HepG2 (cell line): ENCODE measurements at regions not wholly inside any gene's neighbourhood (a gene's known extent, or its start where the extent isn't known, plus 50 kb on each side); places are given as distances from the start of the nearest gene placed in this dataset.

Experiments used
- ATAC-seq: fragments of 200-7000 bp; cut with Tn5 transposase; 3 replicates; pipeline ENCODE4 v1.9.1; 2020; ENCODE audit warnings: mild to moderate bottlenecking, moderate library complexity
- BruUV-seq: library from RNA; stranded (reverse); fragments of 400-500 nt; replicated peaks from 2 replicates; lab custom pipeline; 2021; lab: Mats Ljungman, UMichigan
- CTCF ChIA-PET: fragments of 300-600 bp; formaldehyde crosslinking; extraction: SDS; loops from one replicate; lab custom pipeline; 2021; ENCODE audit warnings: low total read pairs, inconsistent platforms, low intra/inter-chr PET ratio; lab: Yijun Ruan, JAX
- POLR2A ChIA-PET: fragments of 350-600 bp; sonication (Branson Sonifier 250); formaldehyde crosslinking; loops from one replicate; lab custom pipeline; 2020; ENCODE audit warnings: antibody characterized with exemption, inconsistent platforms; lab: Yijun Ruan, JAX
- DNase-seq: peaks from one replicate; pipeline ENCODE4 v3.0.0-alpha.2; 2015; ENCODE audit warnings: low spot score
- FAIRE-seq: peaks from 3 replicates; lab custom pipeline; 2011; peaks lifted over from hg19 to GRCh38; lab: Jason Lieb, UNC
- H2AFZ ChIP-seq: one replicate; pipeline ENCODE4 v1.6.1; 2011; ENCODE audit warnings: low read length, inconsistent platforms
- H3K27ac ChIP-seq: fragments of 300-600 bp; 3 replicates; pipeline ENCODE4 v1.8.0; 2011; ENCODE audit warnings: mixed run types, mild to moderate bottlenecking, mixed read lengths, low read length, inconsistent platforms; ENCODE audit not compliant: insufficient read depth; ENCODE audit errors: extremely low read length
- H3K27me3 ChIP-seq, 2 experiments: fragments of 200-600 bp in 1 of 2; 2 replicates in 1 of 2; 3 replicates in 1 of 2; pipeline versions ENCODE4 v1.6.0 to v1.8.0; 2011; ENCODE audit warnings: low read length in 2 of 2, mild to moderate bottlenecking in 2 of 2, moderate library complexity in 2 of 2, inconsistent platforms in 1 of 2; ENCODE audit not compliant: insufficient read depth in 2 of 2, control insufficient read depth in 1 of 2
- H3K36me3 ChIP-seq, 2 experiments: fragments of 200-600 bp in 1 of 2; replicated peaks in 1 of 2; 2 replicates in 1 of 2; 3 replicates in 1 of 2; pipeline versions ENCODE4 v1.5.1 to v1.8.0; 2011; ENCODE audit warnings: low read length in 2 of 2, inconsistent platforms in 1 of 2; ENCODE audit not compliant: insufficient read depth in 2 of 2, control insufficient read depth in 1 of 2
- H3K4me1 ChIP-seq: 2 replicates; pipeline ENCODE4 v1.5.1; 2012; ENCODE audit warnings: low read length, inconsistent platforms; ENCODE audit not compliant: insufficient read depth
- H3K4me2 ChIP-seq: 2 replicates; pipeline ENCODE4 v1.6.0; 2011; ENCODE audit warnings: low read depth, low read length, inconsistent platforms
- H3K4me3 ChIP-seq, 3 experiments: fragments of 200-600 bp in 1 of 3; sonication (generic), shearing (Covaris generic) in 1 of 3; replicated peaks in 1 of 3; 2 replicates each; pipeline ENCODE4 v1.5.1; 2011 to 2016; ENCODE audit warnings: low read length in 3 of 3, inconsistent platforms in 2 of 3, low read depth in 2 of 3, mild to moderate bottlenecking in 2 of 3, control low read depth in 1 of 3, mixed read lengths in 1 of 3; ENCODE audit not compliant: insufficient read depth in 1 of 3
- H3K79me2 ChIP-seq: one replicate; pipeline ENCODE4 v1.6.1; 2011; ENCODE audit warnings: low read length, inconsistent platforms; ENCODE audit not compliant: insufficient read depth
- H3K9ac ChIP-seq: 2 replicates; pipeline ENCODE4 v1.6.0; 2011; ENCODE audit warnings: mild to moderate bottlenecking, low read depth, low read length, inconsistent platforms; ENCODE audit not compliant: insufficient read depth
- H3K9me3 ChIP-seq: 2 replicates; pipeline ENCODE4 v1.5.1; 2012; ENCODE audit warnings: mild to moderate bottlenecking, low read length
- H4K20me1 ChIP-seq: 2 replicates; pipeline ENCODE4 v1.6.0; 2011; ENCODE audit warnings: inconsistent platforms, mild to moderate bottlenecking, low read length, moderate library complexity; ENCODE audit not compliant: insufficient read depth
- ATF6 ChIP-seq: sonication (generic); formaldehyde crosslinking; conservative IDR thresholded peaks from 2 replicates; pipeline ENCODE4 v1.4.0; 2020; ENCODE audit warnings: missing genetic modification reagents
- CCDC6 ChIP-seq: sonication (generic); formaldehyde crosslinking; IDR thresholded peaks from 2 replicates; pipeline ENCODE4 v1.8.1; 2022; ENCODE audit warnings: mild to moderate bottlenecking, missing genetic modification reagents, moderate library complexity
- CREBL2 ChIP-seq: sonication (generic); formaldehyde crosslinking; IDR thresholded peaks from 2 replicates; pipeline ENCODE4 v1.8.1; 2023; ENCODE audit warnings: missing genetic modification reagents, mild to moderate bottlenecking, borderline replicate concordance
- DBP ChIP-seq: sonication (generic); formaldehyde crosslinking; IDR thresholded peaks from 2 replicates; pipeline ENCODE4 v1.4.0; 2020; ENCODE audit warnings: missing genetic modification reagents; ENCODE audit errors: not compliant biosample characterization
- NR2F2 ChIP-seq: IDR thresholded peaks from 2 replicates; pipeline ENCODE4 v1.6.1; 2012; ENCODE audit warnings: low read depth, inconsistent platforms, borderline replicate concordance
- SMAD3 ChIP-seq: sonication (generic); formaldehyde crosslinking; IDR thresholded peaks from 2 replicates; pipeline ENCODE4 v1.4.0; 2020; ENCODE audit warnings: missing genetic modification reagents
- SMAD9 ChIP-seq: sonication (generic); formaldehyde crosslinking; IDR thresholded peaks from 2 replicates; pipeline ENCODE4 v1.5.1; 2020; ENCODE audit warnings: mild to moderate bottlenecking, missing genetic modification reagents
- TEAD2 ChIP-seq: sonication (generic); formaldehyde crosslinking; IDR thresholded peaks from 2 replicates; pipeline ENCODE4 v1.9.0; 2021; ENCODE audit warnings: missing genetic modification reagents
- ZNF281 ChIP-seq: sonication (generic); formaldehyde crosslinking; IDR thresholded peaks from 2 replicates; pipeline ENCODE4 v1.4.0; 2020; ENCODE audit warnings: missing genetic modification reagents, borderline replicate concordance
- ZNF331 ChIP-seq: sonication (generic); formaldehyde crosslinking; IDR thresholded peaks from 2 replicates; pipeline ENCODE4 v1.4.0; 2020; ENCODE audit warnings: missing genetic modification reagents
- ZNF530 ChIP-seq: sonication (generic); formaldehyde crosslinking; IDR thresholded peaks from 2 replicates; pipeline ENCODE4 v1.5.0; 2020; ENCODE audit warnings: low read depth, mild to moderate bottlenecking, missing genetic modification reagents
- ZNF550 ChIP-seq: sonication (generic); formaldehyde crosslinking; IDR thresholded peaks from 2 replicates; pipeline ENCODE4 v1.4.0; 2020; ENCODE audit warnings: mild to moderate bottlenecking, missing genetic modification reagents, borderline replicate concordance
- ZNF556 ChIP-seq: sonication (generic); formaldehyde crosslinking; IDR thresholded peaks from 2 replicates; pipeline ENCODE4 v1.4.0; 2020; ENCODE audit warnings: mild to moderate bottlenecking, missing genetic modification reagents, borderline replicate concordance
- ZNF605 ChIP-seq: sonication (generic); formaldehyde crosslinking; IDR thresholded peaks from 2 replicates; pipeline ENCODE4 v1.8.0; 2022; ENCODE audit warnings: mild to moderate bottlenecking, missing genetic modification reagents
- ZNF768 ChIP-seq: sonication (generic); formaldehyde crosslinking; IDR thresholded peaks from 2 replicates; pipeline ENCODE4 v1.4.0; 2020; ENCODE audit warnings: missing genetic modification reagents
- ZNF776 ChIP-seq: sonication (generic); formaldehyde crosslinking; IDR thresholded peaks from 2 replicates; pipeline ENCODE4 v1.4.0; 2020; ENCODE audit warnings: mild to moderate bottlenecking, missing genetic modification reagents
- ZXDC ChIP-seq: sonication (generic); formaldehyde crosslinking; IDR thresholded peaks from 2 replicates; pipeline ENCODE4 v1.5.0; 2020; ENCODE audit warnings: mild to moderate bottlenecking, missing genetic modification reagents
- in situ Hi-C: cut with HindIII; loops from 2 replicates; pipeline ENCODE4 v1.10.0; 2017; ENCODE audit warnings: low pct_unique_long_range_greater_than_20kb; ENCODE audit not compliant: extremely low pct_ligation_motif_present
- intact Hi-C: fragments of 100-400 bp; cut with micrococcal nuclease; formaldehyde crosslinking; loops from one replicate; pipeline ENCODE4 v1.10.0; 2022; ENCODE audit not compliant: unreplicated experiment

- TF ChIP-seq ZNF768 (no peak), SMAD3 (CRISPR knock-in tag) (no peak), TEAD2 (CRISPR knock-in tag) (no peak), ZNF331 (CRISPR knock-in tag) (no peak), DBP (CRISPR knock-in tag) (no peak)
Measured at GRCh38 chr4:106497271-106497670, 128.7 kb upstream of the GIMD1 start (continued).

- H4K20me1 ChIP-seq: no peaks in the 10 kb centered on the region
- no peaks in the 10 kb centered on the region for H3K36me3 ChIP-seq
- CTCF ChIA-PET: no interaction called here
- in situ Hi-C loops: no loop called here
- peaks cover 5% of the 10 kb centered on the region; the same call in 1 of the 2 replicates for H3K9me3 ChIP-seq
- no peak overlapping the region for H3K27ac ChIP-seq
- no peak overlapping the region for H3K4me3 ChIP-seq
- H3K4me2 ChIP-seq: no peak overlapping the region
- POLR2A ChIA-PET: interaction anchor here (1.0 kb wide), 1 partner anchor 22 kb away, joined by 3 read pairs; no protein-coding TSS in a partner anchor
- no peaks in the 10 kb centered on the region for H3K79me2 ChIP-seq
- BruUV-seq: no TSS peak
- no peak overlapping the region for H3K9ac ChIP-seq
- H3K27me3 ChIP-seq: no peaks in the 10 kb centered on the region
- no peak overlapping the region for H2AFZ ChIP-seq
- FAIRE-seq: no peak
- no peaks in the 10 kb centered on the region for H3K4me1 ChIP-seq
- intact Hi-C loops: no loop called here
- no peak for DNase-seq
- no peak for ATAC-seq
- no peak for TF ChIP-seq ZNF556 (CRISPR knock-in tag)
- no peak for TF ChIP-seq CCDC6 (CRISPR knock-in tag)
- no peak for TF ChIP-seq ZNF605 (CRISPR knock-in tag)
- TF ChIP-seq ZNF530 (CRISPR knock-in tag): no peak
- TF ChIP-seq SMAD9 (CRISPR knock-in tag): no peak
- no peak for TF ChIP-seq ZNF776 (CRISPR knock-in tag)
- no peak for TF ChIP-seq CREBL2 (CRISPR knock-in tag)
- no peak for TF ChIP-seq ZXDC (CRISPR knock-in tag)
- TF ChIP-seq NR2F2: no peak
- no peak for TF ChIP-seq ZNF550 (CRISPR knock-in tag)
- no peak for TF ChIP-seq ZNF281 (CRISPR knock-in tag)
- no peak for TF ChIP-seq ATF6 (CRISPR knock-in tag)
Measured at GRCh38 chr4:106496061-106496460, 127.5 kb upstream of the GIMD1 start.
